IMR-90 (cell line): ENCODE measurements at regions not wholly inside any gene's neighbourhood (a gene's known extent, or its start where the extent isn't known, plus 50 kb on each side); places are given as distances from the start of the nearest gene placed in this dataset.

ENCODE experiments used
- ATAC-seq: fragments of 200-7000 bp; cut with Tn5 transposase; 2 replicates; pipeline ENCODE4 v1.9.1; 2020; ENCODE audit warnings: low read depth, mild to moderate bottlenecking, moderate library complexity
- BruUV-seq: library from RNA; stranded (reverse); fragments of 400-500 nt; replicated peaks from 2 replicates; lab custom pipeline; 2021; lab: Mats Ljungman, UMichigan
- CTCF ChIA-PET: fragments of 300-600 bp; formaldehyde crosslinking; extraction: SDS; loops from one replicate; lab custom pipeline; 2021; ENCODE audit warnings: antibody characterized with exemption; lab: Yijun Ruan, JAX
- POLR2A ChIA-PET: fragments of 300-600 bp; sonication (Branson Sonifier 250); formaldehyde crosslinking; loops from one replicate; lab custom pipeline; 2022; ENCODE audit warnings: antibody characterized with exemption; ENCODE audit not compliant: unreplicated experiment; lab: Charles Lee
- DNase-seq: peaks from one replicate; pipeline ENCODE4 v3.0.0; 2013
- H2AFZ ChIP-seq: replicated peaks from 2 replicates; pipeline ENCODE3; 2013; ENCODE audit warnings: low read length, mild to moderate bottlenecking; ENCODE audit not compliant: poor library complexity
- H2AK5ac ChIP-seq: 2 replicates; pipeline ENCODE4 v1.6.1; 2013; ENCODE audit warnings: low read depth, low read length, inconsistent platforms
- H2AK9ac ChIP-seq: replicated peaks from 2 replicates; pipeline ENCODE3; 2013; ENCODE audit warnings: mild to moderate bottlenecking, low read depth, low read length, moderate library complexity; ENCODE audit not compliant: poor library complexity
- H2BK120ac ChIP-seq: 2 replicates; pipeline ENCODE4 v1.6.1; 2013; ENCODE audit warnings: low read depth, low read length, inconsistent platforms
- H2BK15ac ChIP-seq: 3 replicates; pipeline ENCODE4 v1.6.1; 2013; ENCODE audit warnings: low read depth, low read length, inconsistent platforms
- H2BK20ac ChIP-seq: 2 replicates; pipeline ENCODE4 v1.6.1; 2013; ENCODE audit warnings: low read depth, mild to moderate bottlenecking, inconsistent platforms, low read length, moderate library complexity
- H2BK5ac ChIP-seq: 2 replicates; pipeline ENCODE4 v1.6.1; 2013; ENCODE audit warnings: mild to moderate bottlenecking, low read depth, low read length, inconsistent platforms; ENCODE audit not compliant: poor library complexity, severe bottlenecking
- H3K14ac ChIP-seq: replicated peaks from 2 replicates; pipeline ENCODE4 v1.6.1; 2013; ENCODE audit warnings: low read depth, low read length, inconsistent platforms
- H3K18ac ChIP-seq: 2 replicates; pipeline ENCODE4 v1.6.1; 2013; ENCODE audit warnings: low read depth, low read length, control low read depth
- H3K23ac ChIP-seq: 2 replicates; pipeline ENCODE4 v1.6.1; 2013; ENCODE audit warnings: low read depth, low read length, inconsistent platforms
- H3K27ac ChIP-seq: 2 replicates; pipeline ENCODE4 v1.5.1; 2013; ENCODE audit warnings: mild to moderate bottlenecking, control low read depth, low read length; ENCODE audit not compliant: insufficient read depth
- H3K27me3 ChIP-seq: 2 replicates; pipeline ENCODE4 v1.6.1; 2013; ENCODE audit warnings: low read length; ENCODE audit not compliant: control insufficient read depth, insufficient read depth
- H3K36me3 ChIP-seq: 2 replicates; pipeline ENCODE4 v1.6.1; 2013; ENCODE audit warnings: low read length, mixed read lengths; ENCODE audit not compliant: control insufficient read depth, insufficient read depth
- H3K4ac ChIP-seq: 2 replicates; pipeline ENCODE4 v1.6.1; 2013; ENCODE audit warnings: low read depth, low read length, inconsistent platforms
- H3K4me1 ChIP-seq: 2 replicates; pipeline ENCODE4 v1.6.1; 2013; ENCODE audit warnings: low read length, mixed read lengths; ENCODE audit not compliant: control insufficient read depth, insufficient read depth
- H3K4me2 ChIP-seq: 2 replicates; pipeline ENCODE4 v1.6.1; 2013; ENCODE audit warnings: low read depth, mild to moderate bottlenecking, control low read depth, low read length, moderate library complexity
- H3K4me3 ChIP-seq: 2 replicates; pipeline ENCODE4 v1.5.1; 2013; ENCODE audit warnings: low read depth, mild to moderate bottlenecking, control low read depth, low read length, moderate library complexity; ENCODE audit not compliant: insufficient read depth
- H3K56ac ChIP-seq: 2 replicates; pipeline ENCODE4 v1.6.1; 2013; ENCODE audit warnings: low read length, inconsistent platforms; ENCODE audit not compliant: insufficient read depth; ENCODE audit errors: extremely low read depth
- H3K79me1 ChIP-seq, 2 experiments: 2 replicates each; pipeline ENCODE4 v1.6.1; 2013; ENCODE audit warnings: low read length in 2 of 2, inconsistent platforms in 1 of 2, low read depth in 1 of 2
- H3K9ac ChIP-seq: 2 replicates; pipeline ENCODE4 v1.6.1; 2013; ENCODE audit warnings: low read depth, low read length, control low read depth
- H3K9me1 ChIP-seq: 2 replicates; pipeline ENCODE4 v1.6.1; 2013; ENCODE audit warnings: low read length, inconsistent platforms; ENCODE audit not compliant: insufficient read depth
- H3K9me3 ChIP-seq: 2 replicates; pipeline ENCODE4 v1.6.1; 2013; ENCODE audit warnings: low read length; ENCODE audit not compliant: control insufficient read depth, insufficient read depth
- H4K20me1 ChIP-seq: 2 replicates; pipeline ENCODE4 v1.6.1; 2013; ENCODE audit warnings: low read length, inconsistent platforms; ENCODE audit not compliant: insufficient read depth
- H4K5ac ChIP-seq: 2 replicates; pipeline ENCODE4 v1.6.1; 2013; ENCODE audit warnings: mild to moderate bottlenecking, low read depth, low read length, control low read depth
- H4K8ac ChIP-seq, 2 experiments: 2 replicates each; pipeline ENCODE4 v1.6.1; 2013; ENCODE audit warnings: low read depth in 2 of 2, low read length in 2 of 2, control low read depth in 1 of 2, inconsistent platforms in 1 of 2
- H4K91ac ChIP-seq: 2 replicates; pipeline ENCODE4 v1.6.1; 2013; ENCODE audit warnings: low read depth, low read length, inconsistent platforms; ENCODE audit not compliant: insufficient read depth
- BHLHE40 ChIP-seq: fragments of 150-350 bp; IDR thresholded peaks from 2 replicates; pipeline ENCODE4 v1.6.1; 2016; ENCODE audit warnings: mild to moderate bottlenecking, low read depth, low read length
- CHD1 ChIP-seq: IDR thresholded peaks from 2 replicates; pipeline ENCODE4 v1.6.1; 2012; ENCODE audit warnings: low read depth, low read length, improper control_type of control experiment
- MAZ ChIP-seq: IDR thresholded peaks from 2 replicates; pipeline ENCODE4 v1.6.1; 2012; ENCODE audit warnings: low read depth, mild to moderate bottlenecking, low read length, improper control_type of control experiment, moderate library complexity, borderline replicate concordance
- WGBS, 2 experiments: methylation state at CpG; one replicate each; pipeline versions ENCODE4 v1.1.5 to v1.1.7; 2013; ENCODE audit warnings: missing lambda C conversion rate in 2 of 2; ENCODE audit not compliant: insufficient read length in 1 of 2; ENCODE audit errors: extremely low coverage in 2 of 2; 5-methylcytosine and 5-hydroxymethylcytosine counted together
- dilution Hi-C: fragments of 300-500 bp; cut with HindIII; formaldehyde crosslinking; loops from one replicate; pipeline ENCODE4 v1.14.3; 2018; ENCODE audit warnings: low sequenced_read_pairs; ENCODE audit not compliant: unreplicated experiment
- in situ Hi-C: fragments of 300-500 bp; cut with MboI; formaldehyde crosslinking; loops from 3 replicates; pipeline ENCODE4 v1.14.3; 2019; ENCODE audit warnings: low sequenced_read_pairs, inconsistent platforms, mixed read lengths
- intact Hi-C: fragments of 100-400 bp; cut with micrococcal nuclease; formaldehyde crosslinking; loops from 2 replicates; pipeline ENCODE4 v1.10.0; 2022

DNA sequence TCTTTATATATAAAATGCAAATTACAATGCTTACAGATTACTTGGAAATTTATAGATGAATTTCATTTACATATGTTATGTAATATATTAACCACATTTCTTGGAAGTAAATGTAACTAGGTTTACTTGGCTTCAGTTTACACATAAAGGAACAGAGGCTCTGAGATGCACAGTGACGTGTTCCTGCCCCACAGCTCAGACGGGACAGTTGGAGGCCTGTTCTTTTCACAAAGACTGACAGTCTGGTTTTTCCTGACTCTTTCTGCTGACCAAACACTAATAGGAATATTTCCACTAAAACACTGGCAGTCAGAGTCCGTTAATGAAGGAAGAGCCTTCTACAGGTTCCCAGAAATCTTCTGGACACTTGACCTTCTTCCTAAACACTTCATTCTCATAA is 336.1 kb downstream of the MFSD1 start:
- no peak overlapping the region for H4K8ac ChIP-seq
- no peak overlapping the region for H2BK15ac ChIP-seq
- no peak overlapping the region for H3K4ac ChIP-seq
- no peak overlapping the region for H3K9ac ChIP-seq
- no peak overlapping the region for H3K4me3 ChIP-seq
- no peaks in the 10 kb centered on the region for H4K20me1 ChIP-seq
- no peak overlapping the region for H3K23ac ChIP-seq
- no peak for ATAC-seq
- no peak overlapping the region for H3K14ac ChIP-seq
- no peaks in the 10 kb centered on the region for H3K79me1 ChIP-seq
- H2AFZ ChIP-seq = no peak overlapping the region
- CTCF ChIA-PET = no interaction called here
- no peak overlapping the region for H3K18ac ChIP-seq
- no peaks in the 10 kb centered on the region for H3K36me3 ChIP-seq
- no TSS peak for BruUV-seq
- H2AK5ac ChIP-seq = no peak overlapping the region
- H2BK5ac ChIP-seq = no peak overlapping the region
- no peak overlapping the region for H4K91ac ChIP-seq
- no peaks in the 10 kb centered on the region for H3K27me3 ChIP-seq
- POLR2A ChIA-PET = no interaction called here
- no peak overlapping the region for H3K4me2 ChIP-seq
- H4K5ac ChIP-seq = no peak overlapping the region
- DNase-seq = no peak
- no peaks in the 10 kb centered on the region for H3K9me3 ChIP-seq
- TF ChIP-seq CHD1 (no peak), MAZ (no peak), BHLHE40 (no peak)
- intact Hi-C loops = no loop called here
- no peak overlapping the region for H3K27ac ChIP-seq
- no peaks in the 10 kb centered on the region for H3K4me1 ChIP-seq
- no peaks in the 10 kb centered on the region for H3K9me1 ChIP-seq
- H3K56ac ChIP-seq = no peak overlapping the region
- H2AK9ac ChIP-seq = no peak overlapping the region
- H2BK120ac ChIP-seq = no peak overlapping the region
- WGBS, 2 experiments = no CpG with 5 or more reads among the region's 3 CpGs
- no peak overlapping the region for H2BK20ac ChIP-seq
- dilution Hi-C loops = no loop called here
- in situ Hi-C loops = no loop called here
